ENCODE measurements at regions not wholly inside any gene's neighbourhood (a gene's known extent, or its start where the extent isn't known, plus 50 kb on each side); places are given as distances from the start of the nearest gene placed in this dataset.
"Not testable (repeated sequence)": the region's sequence is repeated elsewhere in the genome, so short reads cannot be mapped to it uniquely, and the experiment has no call there.

- not testable (repeated sequence) for DNase-seq (ENCODE audit: low spot score)
Measured at GRCh38 chr1:206359377-206359776, 110.9 kb upstream of the IKBKE start.

GRCh38 chr1:206361978-206362543, 108.2 kb upstream of the IKBKE start:
- not testable (repeated sequence) for DNase-seq (ENCODE audit: low spot score)

- DNase-seq (ENCODE audit: low spot score), result not testable (repeated sequence)
Measured at GRCh38 chr1:206362994-206363393, 107.3 kb upstream of the IKBKE start.

- DNase-seq (ENCODE audit: low spot score), result not testable (repeated sequence)
Measured at GRCh38 chr1:206365271-206365670, 105.0 kb upstream of the IKBKE start.

- not testable (repeated sequence) for DNase-seq (ENCODE audit: low spot score)
Measured at GRCh38 chr1:206366131-206366530, 104.1 kb upstream of the IKBKE start.

GRCh38 chr1:206366772-206367171, 103.5 kb upstream of the IKBKE start:
- not testable (repeated sequence) for DNase-seq (ENCODE audit: low spot score)

- DNase-seq (ENCODE audit: low spot score), result not testable (repeated sequence)
Measured at GRCh38 chr1:206367955-206368622, 102.2 kb upstream of the IKBKE start.

GRCh38 chr1:206374725-206375124, 95.6 kb upstream of the IKBKE start:
- not testable (repeated sequence) for DNase-seq (ENCODE audit: low spot score)

- not testable (repeated sequence) for DNase-seq (ENCODE audit: low spot score)
Measured at GRCh38 chr1:206375552-206375951, 94.7 kb upstream of the IKBKE start.

GRCh38 chr1:206378506-206378905, 91.8 kb upstream of the IKBKE start:
- not testable (repeated sequence) for DNase-seq (ENCODE audit: low spot score)

GRCh38 chr1:206379245-206379644, 91.0 kb upstream of the IKBKE start:
- DNase-seq (ENCODE audit: low spot score), result not testable (repeated sequence)

- DNase-seq (ENCODE audit: low spot score), result not testable (repeated sequence)
Measured at GRCh38 chr1:206380163-206380790, 90.0 kb upstream of the IKBKE start.

- not testable (repeated sequence) for DNase-seq (ENCODE audit: low spot score)
Measured at GRCh38 chr1:206380791-206381610, 89.3 kb upstream of the IKBKE start.

GRCh38 chr1:206384029-206384807, 86.1 kb upstream of the IKBKE start:
- peak; percentile 16 for DNase-seq (ENCODE audit: low spot score)

- DNase-seq (ENCODE audit: low spot score), result not testable (repeated sequence)
Measured at GRCh38 chr1:206384891-206385290, 85.4 kb upstream of the IKBKE start.

- not testable (repeated sequence) for DNase-seq (ENCODE audit: low spot score)
Measured at GRCh38 chr1:206387631-206388030, 82.6 kb upstream of the IKBKE start.

- not testable (repeated sequence) for DNase-seq (ENCODE audit: low spot score)
Measured at GRCh38 chr1:206391903-206392302, 78.4 kb upstream of the IKBKE start.

- not testable (repeated sequence) for DNase-seq (ENCODE audit: low spot score)
Measured at GRCh38 chr1:206397501-206397900, 72.8 kb upstream of the IKBKE start.

- DNase-seq (ENCODE audit: low spot score), result not testable (repeated sequence)
Measured at GRCh38 chr1:206398261-206398660, 72.0 kb upstream of the IKBKE start.

GRCh38 chr1:206403612-206404307, 66.5 kb upstream of the IKBKE start:
- DNase-seq (ENCODE audit: low spot score), result not testable (repeated sequence)

Measured in HT-29 (cell line).